Suprapubic skin (tissue), 4 donors: ENCODE measurements at regions not wholly inside any gene's neighbourhood (a gene's known extent, or its start where the extent isn't known, plus 50 kb on each side); places are given as distances from the start of the nearest gene placed in this dataset.

ENCODE experiments used
- DNase-seq, 2 donors: peaks; one replicate each; pipeline ENCODE4 v3.0.0-alpha.2; 2019; ENCODE audit warnings: low spot score in 2 of 2
- H3K27ac ChIP-seq: fragments of 200-600 bp; sonication (generic); one replicate; pipeline ENCODE4 v1.5.1; 2019
- H3K27me3 ChIP-seq: fragments of 200-600 bp; sonication (generic); one replicate; pipeline ENCODE4 v1.5.1; 2019
- H3K36me3 ChIP-seq: fragments of 200-600 bp; sonication (generic); one replicate; pipeline ENCODE4 v1.5.1; 2019
- H3K4me1 ChIP-seq: fragments of 200-600 bp; sonication (generic); one replicate; pipeline ENCODE4 v1.5.1; 2019
- H3K4me3 ChIP-seq: fragments of 200-600 bp; sonication (generic); one replicate; pipeline ENCODE4 v1.5.1; 2019; ENCODE audit warnings: mild to moderate bottlenecking
- H3K9me3 ChIP-seq: fragments of 200-600 bp; sonication (generic); one replicate; pipeline ENCODE4 v1.5.1; 2019
- CTCF ChIP-seq, 2 donors: fragments of 200-600 bp in 1 of 2; fragments of 450-650 bp in 1 of 2; sonication (generic) in 1 of 2; IDR thresholded peaks; one replicate each; pipeline ENCODE4 v1.5.1; 2016 to 2019; ENCODE audit warnings: antibody characterized with exemption in 2 of 2, mild to moderate bottlenecking in 1 of 2, moderate library complexity in 1 of 2
- EP300 ChIP-seq: sonication (generic); formaldehyde crosslinking; IDR thresholded peaks from one replicate; pipeline ENCODE4 v1.6.1; 2017; ENCODE audit warnings: antibody characterized with exemption
- POLR2A ChIP-seq, 2 donors: fragments of 450-650 bp; IDR thresholded peaks; one replicate each; pipeline ENCODE4 v1.6.1; 2017; ENCODE audit warnings: antibody characterized with exemption in 2 of 2, mild to moderate bottlenecking in 2 of 2, moderate library complexity in 2 of 2
- POLR2AphosphoS5 ChIP-seq, 3 donors: sonication (generic); formaldehyde crosslinking; IDR thresholded peaks; one replicate each; pipeline ENCODE4 v1.6.1; 2017; ENCODE audit warnings: antibody characterized with exemption in 3 of 3
- WGBS: methylation state at CpG from one replicate; pipeline ENCODE4 v1.1.5; 2018; 5-methylcytosine and 5-hydroxymethylcytosine counted together

DNA sequence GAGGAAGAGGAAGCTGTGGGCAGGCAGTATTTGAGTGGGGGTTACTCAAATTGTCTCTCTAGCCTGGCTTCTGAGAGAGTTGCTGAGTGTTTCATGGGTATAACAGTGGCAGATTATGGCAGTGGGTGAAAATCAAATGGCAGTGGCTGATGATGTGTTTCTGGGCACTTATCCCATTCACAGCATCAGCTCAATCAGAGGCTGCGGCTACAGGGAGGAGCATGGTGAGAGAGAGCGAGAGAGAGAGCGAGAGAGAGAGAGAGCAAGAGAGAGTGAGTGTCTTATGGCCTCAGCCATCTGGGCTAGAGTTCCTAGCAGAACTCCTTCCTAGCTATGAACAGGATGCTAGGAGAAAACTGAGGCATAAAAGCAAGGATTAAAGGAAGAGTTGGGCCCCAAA lies 178.9 kb downstream of the OLFM4 start:
- no peaks in the 10 kb centered on the region for H3K9me3 ChIP-seq
- TF ChIP-seq POLR2A (IDR thresholded peaks at IDR 0.05), result no peak
- no peak for TF ChIP-seq EP300
- TF ChIP-seq CTCF (IDR thresholded peaks at IDR 0.05), result no peak
- TF ChIP-seq POLR2AphosphoS5 (IDR thresholded peaks at IDR 0.05), result no peak
- no peak overlapping the region for H3K4me3 ChIP-seq
- no peak overlapping the region for H3K27ac ChIP-seq
- no peaks in the 10 kb centered on the region for H3K4me1 ChIP-seq
- WGBS, result 77% methylated on average over 3 of the region's 3 CpGs
- peaks cover 12% of the 10 kb centered on the region for H3K27me3 ChIP-seq
- DNase-seq, result no peak
- no peaks in the 10 kb centered on the region for H3K36me3 ChIP-seq

DNA sequence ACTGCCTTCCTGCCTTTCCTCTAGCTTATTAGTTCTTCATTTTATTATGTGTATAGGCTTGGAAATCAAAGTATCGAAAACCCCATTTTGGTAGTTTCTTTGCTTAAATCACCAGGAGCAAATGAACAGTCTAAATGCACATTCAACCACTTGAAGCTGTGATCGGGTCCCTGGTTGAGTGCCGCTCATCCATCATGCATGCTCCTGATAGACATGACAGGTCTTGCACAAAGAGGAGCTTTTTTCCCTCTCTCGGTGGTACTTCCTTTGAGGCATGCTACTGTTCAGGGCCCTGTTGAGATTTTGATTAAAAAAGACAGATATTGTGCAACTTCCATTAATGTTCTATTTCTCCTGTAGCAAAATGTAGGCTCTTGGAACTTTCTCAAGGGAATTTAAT lies 185.8 kb downstream of the OLFM4 start:
- WGBS, result 62% methylated on average over 4 of the region's 4 CpGs
- Histone ChIP-seq H3K36me3 (no peaks in the 10 kb centered on the region), H3K4me3 (no peak overlapping the region), H3K4me1 (no peaks in the 10 kb centered on the region), H3K27me3 (no peaks in the 10 kb centered on the region), H3K27ac (no peak overlapping the region), H3K9me3 (no peaks in the 10 kb centered on the region)
- DNase-seq, result no peak
- no peak for TF ChIP-seq POLR2AphosphoS5 (IDR thresholded peaks at IDR 0.05)
- TF ChIP-seq POLR2A (IDR thresholded peaks at IDR 0.05), result no peak
- TF ChIP-seq CTCF (IDR thresholded peaks at IDR 0.05), result no peak
- no peak for TF ChIP-seq EP300

DNA sequence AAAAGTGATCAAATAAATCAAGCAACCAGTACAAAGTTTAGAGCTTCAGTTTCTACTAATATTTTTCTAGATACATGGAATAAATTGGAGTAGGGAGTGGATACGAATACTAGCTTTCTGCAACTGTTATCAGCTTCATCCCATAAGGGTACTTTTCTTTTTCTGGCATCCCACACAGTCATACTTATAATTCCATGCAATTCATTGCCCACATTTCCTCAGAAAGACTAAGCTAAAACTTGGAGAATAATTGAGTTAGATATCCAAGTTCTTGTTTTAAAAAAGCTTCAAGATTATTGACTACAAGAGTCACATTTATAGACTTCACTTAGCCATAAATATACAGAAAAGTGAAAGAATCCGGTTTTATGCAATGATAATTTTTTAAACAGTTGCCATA lies 186.9 kb downstream of the OLFM4 start:
- no peaks in the 10 kb centered on the region for H3K36me3 ChIP-seq
- no peaks in the 10 kb centered on the region for H3K27me3 ChIP-seq
- H3K4me3 ChIP-seq, result no peak overlapping the region
- no peak for TF ChIP-seq POLR2A (IDR thresholded peaks at IDR 0.05)
- TF ChIP-seq CTCF (IDR thresholded peaks at IDR 0.05), result no peak
- WGBS, result 77% methylated on average over 2 of the region's 2 CpGs
- H3K9me3 ChIP-seq, result no peaks in the 10 kb centered on the region
- no peak overlapping the region for H3K27ac ChIP-seq
- H3K4me1 ChIP-seq, result no peaks in the 10 kb centered on the region
- no peak for DNase-seq

- 42% methylated on average over 1 of the region's 1 CpG for WGBS
- Histone ChIP-seq H3K27ac (no peak overlapping the region), H3K4me1 (no peaks in the 10 kb centered on the region), H3K4me3 (no peak overlapping the region), H3K27me3 (no peaks in the 10 kb centered on the region), H3K36me3 (no peaks in the 10 kb centered on the region), H3K9me3 (no peaks in the 10 kb centered on the region)
- no peak for TF ChIP-seq EP300
- TF ChIP-seq POLR2AphosphoS5 (IDR thresholded peaks at IDR 0.05), result no peak
- TF ChIP-seq POLR2A (IDR thresholded peaks at IDR 0.05), result no peak
- TF ChIP-seq CTCF (IDR thresholded peaks at IDR 0.05), result no peak
- no peak for DNase-seq
Observed at GRCh38 chr13:53216773-53217172, 188.2 kb downstream of the OLFM4 start.

- H3K4me1 ChIP-seq, result no peaks in the 10 kb centered on the region
- no peak for TF ChIP-seq POLR2A (IDR thresholded peaks at IDR 0.05)
- no peak for TF ChIP-seq EP300
- TF ChIP-seq CTCF (IDR thresholded peaks at IDR 0.05), result no peak
- TF ChIP-seq POLR2AphosphoS5 (IDR thresholded peaks at IDR 0.05), result no peak
- no peaks in the 10 kb centered on the region for H3K9me3 ChIP-seq
- no peak for DNase-seq
- no peak overlapping the region for H3K4me3 ChIP-seq
- no peaks in the 10 kb centered on the region for H3K27me3 ChIP-seq
- H3K27ac ChIP-seq, result no peak overlapping the region
- no peaks in the 10 kb centered on the region for H3K36me3 ChIP-seq
Observed at GRCh38 chr13:53217194-53217593, 188.6 kb downstream of the OLFM4 start.
